HG03039 (cell line): ENCODE measurements at regions not wholly inside any gene's neighbourhood (a gene's known extent, or its start where the extent isn't known, plus 50 kb on each side); places are given as distances from the start of the nearest gene placed in this dataset.
A peak's percentile ranks its signal among the peaks of the same experiment; 100 is the strongest.
"Not testable (repeated sequence)": the region's sequence is repeated elsewhere in the genome, so short reads cannot be mapped to it uniquely, and the experiment has no call there.

Experiments used
- ATAC-seq: cut with Tn5 transposase; IDR thresholded peaks from one replicate; pipeline ENCODE4 v1.9.1; 2021; ENCODE audit warnings: mild to moderate bottlenecking, moderate library complexity; ENCODE audit not compliant: unreplicated experiment

DNA sequence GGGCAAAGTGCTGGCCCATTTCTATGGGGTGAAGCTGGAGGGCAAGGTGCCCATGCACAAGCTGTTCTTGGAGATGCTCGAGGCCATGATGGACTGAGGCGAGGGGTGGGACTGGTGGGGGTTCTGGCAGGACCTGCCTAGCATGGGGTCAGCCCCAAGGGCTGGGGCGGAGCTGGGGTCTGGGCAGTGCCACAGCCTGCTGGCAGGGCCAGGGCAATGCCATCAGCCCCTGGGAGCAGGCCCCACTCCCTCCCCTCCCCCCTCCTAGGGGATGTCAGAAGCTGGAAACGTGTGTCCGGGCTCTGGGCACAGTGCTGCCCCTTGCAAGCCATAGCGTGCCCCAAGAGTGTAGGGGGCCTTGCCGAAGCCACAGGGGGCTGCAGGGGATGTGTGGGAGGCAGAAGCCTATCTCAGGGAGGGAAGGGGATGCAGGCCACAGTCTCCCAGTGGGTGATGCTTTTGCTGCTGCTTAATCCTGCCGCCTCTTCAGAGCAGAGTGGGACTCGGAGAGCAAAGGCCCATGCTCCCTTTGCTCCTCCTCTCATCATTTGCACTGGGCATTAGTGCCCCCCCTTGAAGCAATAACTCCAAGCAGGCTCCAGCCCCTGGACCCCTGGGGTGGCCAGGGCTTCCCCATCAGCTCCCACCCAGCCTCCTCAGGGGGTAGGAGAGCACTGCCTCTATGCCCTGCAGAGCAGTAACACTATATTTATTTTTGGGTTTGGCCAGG lies 85.2 kb downstream of the MRPL57 start:
- ATAC-seq: not testable (repeated sequence)

DNA sequence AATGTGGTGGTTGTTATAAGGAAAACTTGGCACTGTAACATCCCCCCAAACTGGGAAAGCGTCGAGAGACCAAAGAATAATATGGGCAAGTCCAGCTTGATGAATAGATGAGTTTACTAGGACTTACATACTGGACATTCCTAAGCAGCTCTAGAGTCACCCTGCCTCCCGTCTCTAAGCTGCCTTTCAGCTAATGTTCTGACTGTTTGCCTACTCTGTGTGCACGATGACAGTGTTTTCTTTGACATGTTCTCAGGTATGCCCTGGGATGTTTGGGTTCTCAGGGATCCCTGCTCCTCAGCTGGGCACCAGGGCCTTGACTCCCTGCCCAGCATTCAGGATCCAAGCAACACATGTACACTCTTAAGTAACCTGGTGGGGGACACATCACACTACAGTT lies 87.5 kb downstream of the MRPL57 start:
- ATAC-seq: not testable (repeated sequence)

GRCh38 chr13:21268485-21268884 lies 92.0 kb downstream of the MRPL57 start:
- not testable (repeated sequence) for ATAC-seq

- ATAC-seq: not testable (repeated sequence)
These were observed 96.0 kb downstream of the MRPL57 start for GRCh38 chr13:21272439-21272838.

DNA sequence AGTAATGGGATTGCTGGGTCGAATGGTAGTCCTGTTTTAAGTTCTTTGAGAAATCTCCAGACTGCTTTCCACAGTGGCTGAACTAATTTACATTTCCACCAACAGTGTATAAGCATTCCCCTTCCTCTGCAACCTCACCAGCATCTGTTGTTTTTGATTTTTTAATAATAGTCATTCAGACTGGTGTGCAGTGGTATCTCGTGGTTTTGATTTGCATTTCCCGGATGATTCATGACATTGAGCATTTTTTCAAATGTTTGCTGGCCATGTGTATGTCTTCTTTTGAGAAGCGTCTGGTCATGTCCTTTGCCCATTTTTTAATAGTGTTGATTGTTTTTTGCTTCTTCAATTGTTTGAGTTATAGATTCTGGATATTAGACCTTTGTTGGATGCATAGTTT lies 98.0 kb downstream of the MRPL57 start:
- not testable (repeated sequence) for ATAC-seq

GRCh38 chr13:21282065-21282464 lies 105.6 kb downstream of the MRPL57 start:
- no peak for ATAC-seq

- no peak for ATAC-seq
These were observed 111.0 kb downstream of the MRPL57 start for GRCh38 chr13:21287331-21287907.

GRCh38 chr13:21289475-21289874 lies 113.0 kb downstream of the MRPL57 start:
- ATAC-seq: no peak

DNA sequence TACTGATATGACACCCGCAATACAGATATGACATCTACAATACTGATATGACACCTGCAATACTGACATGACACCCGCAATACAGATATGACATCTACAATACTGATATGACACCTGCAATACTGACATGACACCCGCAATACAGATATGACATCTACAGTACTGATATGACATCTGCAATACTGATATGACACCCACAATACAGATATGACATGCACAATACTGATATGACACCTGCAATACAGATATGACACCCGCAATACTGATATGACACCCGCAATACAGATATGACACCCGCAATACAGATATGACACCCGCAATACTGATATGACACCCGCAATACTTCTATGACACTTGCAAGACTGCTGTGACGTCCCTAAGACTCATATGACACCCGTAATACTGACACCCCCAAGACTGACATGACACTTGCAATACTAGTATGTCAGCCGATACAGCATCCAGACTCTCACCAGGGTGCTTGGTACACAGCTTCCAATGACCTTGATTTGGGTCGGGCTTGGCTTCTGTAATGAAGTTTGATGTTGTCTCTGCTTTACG lies 114.1 kb downstream of the MRPL57 start:
- not testable (repeated sequence) for ATAC-seq

- ATAC-seq: no peak
These were observed 115.4 kb downstream of the MRPL57 start for GRCh38 chr13:21291840-21292239.

DNA sequence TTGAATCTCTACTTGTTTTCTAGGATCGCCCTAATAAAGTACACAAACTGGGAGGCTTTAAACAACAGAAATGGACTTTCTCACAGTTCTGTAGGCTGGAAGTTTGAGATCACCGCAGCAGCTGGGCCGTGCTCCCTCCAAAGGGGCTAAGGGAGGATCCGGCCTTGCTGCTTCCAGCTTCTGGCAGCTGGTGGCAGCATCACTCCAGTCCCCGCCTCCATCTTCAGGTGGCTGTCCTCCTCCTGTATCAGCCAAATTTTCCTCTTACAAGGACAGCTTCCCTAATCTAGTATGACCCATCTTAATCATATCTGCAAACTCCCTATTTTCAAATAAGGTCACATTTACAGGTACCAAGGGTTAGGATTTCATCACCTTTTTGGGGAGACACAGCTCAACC lies 120.5 kb downstream of the MRPL57 start:
- peak; percentile 32 for ATAC-seq

DNA sequence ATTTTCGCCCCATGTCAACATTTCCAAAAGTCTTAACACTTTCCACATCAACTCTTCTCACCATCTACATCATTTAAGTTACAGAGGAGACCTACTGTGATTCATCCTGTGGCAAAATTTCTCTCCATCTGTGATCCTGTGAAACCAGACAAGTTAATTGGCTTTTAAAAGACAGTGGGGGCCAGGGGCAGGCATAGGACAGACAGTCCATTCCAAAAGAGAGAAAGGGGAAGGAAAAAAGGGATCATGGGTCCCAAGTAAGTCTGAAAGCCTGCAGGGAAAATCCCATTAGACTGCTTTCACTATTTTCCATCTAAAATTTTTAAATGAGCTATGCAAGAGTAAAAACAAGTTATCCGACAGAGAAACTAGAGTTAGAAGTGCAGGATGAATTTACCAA lies 121.0 kb downstream of the MRPL57 start:
- ATAC-seq: no peak

- ATAC-seq: peak; percentile 90
These were observed 121.7 kb downstream of the MRPL57 start for GRCh38 chr13:21297914-21298831.

- ATAC-seq: no peak
These were observed 127.8 kb downstream of the MRPL57 start for GRCh38 chr13:21304256-21304655.

- not testable (repeated sequence) for ATAC-seq
These were observed 130.0 kb downstream of the MRPL57 start for GRCh38 chr13:21306300-21307073.

- not testable (repeated sequence) for ATAC-seq
These were observed 130.7 kb downstream of the MRPL57 start for GRCh38 chr13:21307158-21307557.

GRCh38 chr13:21308906-21309305 lies 132.4 kb downstream of the MRPL57 start:
- ATAC-seq: no peak

GRCh38 chr13:21309542-21310172 lies 133.2 kb downstream of the MRPL57 start:
- no peak for ATAC-seq

- ATAC-seq: no peak
These were observed 133.8 kb downstream of the MRPL57 start for GRCh38 chr13:21310220-21310619.

DNA sequence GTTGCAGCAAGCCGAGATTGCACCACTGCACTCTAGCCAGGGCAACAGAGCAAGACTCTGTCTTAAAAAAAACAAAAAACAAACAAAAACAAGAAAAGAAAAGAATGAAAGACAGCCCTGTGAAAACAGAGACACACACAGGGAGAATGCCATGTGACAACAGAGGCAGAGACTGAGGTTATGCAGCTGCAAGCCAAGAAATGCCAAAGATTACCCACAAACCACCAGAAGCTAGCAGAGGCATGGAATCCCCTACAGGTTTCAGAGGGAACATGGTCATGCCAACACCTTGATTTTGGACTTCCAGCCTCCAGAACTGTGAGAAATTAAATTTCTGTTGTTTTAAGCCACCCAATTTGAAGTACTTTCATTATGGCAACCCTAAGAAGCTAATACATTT lies 138.5 kb downstream of the MRPL57 start:
- not testable (repeated sequence) for ATAC-seq
